ENCODE measurements at regions not wholly inside any gene's neighbourhood (a gene's known extent, or its start where the extent isn't known, plus 50 kb on each side); places are given as distances from the start of the nearest gene placed in this dataset.

GRCh38 chr13:31441800-31442510 lies 242.2 kb downstream of the B3GLCT start:
- TF ChIP-seq CTCF (IDR thresholded peaks at IDR 0.05; ENCODE audit: control extremely low read depth in 1 of 3, insufficient read depth in 1 of 3, low read depth in 1 of 3, low read length in 3 of 3) (no peak), CBX5 (IDR thresholded peaks at IDR 0.05; ENCODE audit: low read depth, low read length) (no peak), POLR2AphosphoS5 (IDR thresholded peaks at IDR 0.05; ENCODE audit: low read depth, low read length) (no peak), KDM5A (IDR thresholded peaks at IDR 0.05; ENCODE audit: low read length) (no peak), HDAC2 (IDR thresholded peaks at IDR 0.05; ENCODE audit: borderline replicate concordance in 1 of 2, low read depth in 2 of 2, low read length in 2 of 2) (no peak), CEBPB (IDR thresholded peaks at IDR 0.05; ENCODE audit: low read depth, low read length) (no peak)
